Muscle of leg (tissue), 3 donors: ENCODE measurements at regions not wholly inside any gene's neighbourhood (a gene's known extent, or its start where the extent isn't known, plus 50 kb on each side); places are given as distances from the start of the nearest gene placed in this dataset.

Experiments used
- DNase-seq: peaks from one replicate; pipeline ENCODE4 v3.0.0; 2013
- H3K27ac ChIP-seq: one replicate; pipeline ENCODE4 v1.5.1; 2013; ENCODE audit warnings: mild to moderate bottlenecking, low read length, control low read depth
- H3K27me3 ChIP-seq: one replicate; pipeline ENCODE4 v1.6.1; 2013; ENCODE audit warnings: low read length; ENCODE audit not compliant: control insufficient read depth, insufficient read depth
- H3K36me3 ChIP-seq: one replicate; pipeline ENCODE4 v1.6.1; 2013; ENCODE audit warnings: low read length; ENCODE audit not compliant: control insufficient read depth, insufficient read depth
- H3K4me1 ChIP-seq: one replicate; pipeline ENCODE4 v1.6.1; 2013; ENCODE audit warnings: low read length; ENCODE audit not compliant: control insufficient read depth, insufficient read depth
- H3K4me3 ChIP-seq: one replicate; pipeline ENCODE4 v1.5.1; 2013; ENCODE audit warnings: low read length, control low read depth
- H3K9me3 ChIP-seq: replicated peaks from 2 replicates; pipeline ENCODE4 v1.6.1; 2013; ENCODE audit warnings: low read depth, low read length; ENCODE audit not compliant: control insufficient read depth
- WGBS: methylation state at CpG from one replicate; pipeline ENCODE4 v1.1.5; 2013; ENCODE audit warnings: missing lambda C conversion rate; ENCODE audit not compliant: insufficient coverage; 5-methylcytosine and 5-hydroxymethylcytosine counted together

- no peak overlapping the region for H3K27ac ChIP-seq
- no peak overlapping the region for H3K4me3 ChIP-seq
- no CpG with 5 or more reads among the region's 1 CpG for WGBS
- H3K9me3 ChIP-seq = no peaks in the 10 kb centered on the region
- no peaks in the 10 kb centered on the region for H3K36me3 ChIP-seq
- H3K27me3 ChIP-seq = no peaks in the 10 kb centered on the region
- H3K4me1 ChIP-seq = no peaks in the 10 kb centered on the region
- DNase-seq = no peak
Observed at GRCh38 chr3:162019817-162020216, 523.2 kb downstream of the OTOL1 start.

- no peaks in the 10 kb centered on the region for H3K27me3 ChIP-seq
- H3K36me3 ChIP-seq = no peaks in the 10 kb centered on the region
- no peak overlapping the region for H3K27ac ChIP-seq
- no peaks in the 10 kb centered on the region for H3K9me3 ChIP-seq
- H3K4me3 ChIP-seq = no peak overlapping the region
- WGBS = no CpG with 5 or more reads among the region's 4 CpGs
- no peak for DNase-seq
- no peaks in the 10 kb centered on the region for H3K4me1 ChIP-seq
Observed at GRCh38 chr3:162021206-162021605, 524.6 kb downstream of the OTOL1 start.

GRCh38 chr3:162022911-162023310, 526.3 kb downstream of the OTOL1 start:
- DNase-seq = no peak
- Histone ChIP-seq H3K4me1 (no peaks in the 10 kb centered on the region), H3K36me3 (no peaks in the 10 kb centered on the region), H3K9me3 (no peaks in the 10 kb centered on the region), H3K4me3 (no peak overlapping the region), H3K27ac (no peak overlapping the region), H3K27me3 (no peaks in the 10 kb centered on the region)
- 100% methylated on average over 1 of the region's 2 CpGs for WGBS

GRCh38 chr3:162029736-162030135, 533.1 kb downstream of the OTOL1 start:
- peak overlapping the region; percentile 67 for H3K27ac ChIP-seq
- DNase-seq = peak; percentile 97
- H3K36me3 ChIP-seq = no peaks in the 10 kb centered on the region
- no peaks in the 10 kb centered on the region for H3K27me3 ChIP-seq
- no CpG with 5 or more reads among the region's 3 CpGs for WGBS
- H3K4me1 ChIP-seq = no peaks in the 10 kb centered on the region
- no peaks in the 10 kb centered on the region for H3K9me3 ChIP-seq
- H3K4me3 ChIP-seq = no peak overlapping the region

- no peak for DNase-seq
- H3K9me3 ChIP-seq = no peaks in the 10 kb centered on the region
- no peak overlapping the region for H3K27ac ChIP-seq
- no peaks in the 10 kb centered on the region for H3K4me1 ChIP-seq
- H3K27me3 ChIP-seq = no peaks in the 10 kb centered on the region
- no peaks in the 10 kb centered on the region for H3K36me3 ChIP-seq
- H3K4me3 ChIP-seq = no peak overlapping the region
- WGBS = no CpG with 5 or more reads among the region's 2 CpGs
Observed at GRCh38 chr3:162034368-162034767, 537.8 kb downstream of the OTOL1 start.

- WGBS = 44% methylated on average over 1 of the region's 1 CpG
- no peaks in the 10 kb centered on the region for H3K9me3 ChIP-seq
- H3K4me1 ChIP-seq = no peaks in the 10 kb centered on the region
- no peak for DNase-seq
- H3K36me3 ChIP-seq = no peaks in the 10 kb centered on the region
- no peak overlapping the region for H3K4me3 ChIP-seq
- no peak overlapping the region for H3K27ac ChIP-seq
- no peaks in the 10 kb centered on the region for H3K27me3 ChIP-seq
Observed at GRCh38 chr3:162041622-162042021, 545.0 kb downstream of the OTOL1 start.

GRCh38 chr3:162052636-162053035, 556.0 kb downstream of the OTOL1 start:
- Histone ChIP-seq H3K27ac (no peak overlapping the region), H3K4me3 (no peak overlapping the region), H3K9me3 (no peaks in the 10 kb centered on the region), H3K27me3 (no peaks in the 10 kb centered on the region), H3K4me1 (no peaks in the 10 kb centered on the region), H3K36me3 (no peaks in the 10 kb centered on the region)
- no peak for DNase-seq

GRCh38 chr3:162072656-162073164, 576.1 kb downstream of the OTOL1 start:
- no peaks in the 10 kb centered on the region for H3K27me3 ChIP-seq
- no peaks in the 10 kb centered on the region for H3K36me3 ChIP-seq
- no peaks in the 10 kb centered on the region for H3K9me3 ChIP-seq
- H3K4me1 ChIP-seq = no peaks in the 10 kb centered on the region
- no peak overlapping the region for H3K4me3 ChIP-seq
- no peak for DNase-seq
- H3K27ac ChIP-seq = no peak overlapping the region
- no CpG with 5 or more reads among the region's 2 CpGs for WGBS

GRCh38 chr3:162073422-162073975, 576.9 kb downstream of the OTOL1 start:
- Histone ChIP-seq H3K36me3 (no peaks in the 10 kb centered on the region), H3K9me3 (no peaks in the 10 kb centered on the region), H3K4me1 (no peaks in the 10 kb centered on the region), H3K27me3 (no peaks in the 10 kb centered on the region), H3K4me3 (no peak overlapping the region), H3K27ac (no peak overlapping the region)
- WGBS = no CpG with 5 or more reads among the region's 4 CpGs
- no peak for DNase-seq

- no peaks in the 10 kb centered on the region for H3K9me3 ChIP-seq
- no CpG with 5 or more reads among the region's 3 CpGs for WGBS
- H3K4me3 ChIP-seq = no peak overlapping the region
- H3K27me3 ChIP-seq = no peaks in the 10 kb centered on the region
- H3K4me1 ChIP-seq = no peaks in the 10 kb centered on the region
- H3K36me3 ChIP-seq = no peaks in the 10 kb centered on the region
- no peak overlapping the region for H3K27ac ChIP-seq
- no peak for DNase-seq
Observed at GRCh38 chr3:162077108-162077507, 580.5 kb downstream of the OTOL1 start.

GRCh38 chr3:162082516-162082915, 585.9 kb downstream of the OTOL1 start:
- no CpG with 5 or more reads among the region's 5 CpGs for WGBS
- Histone ChIP-seq H3K27ac (no peak overlapping the region), H3K27me3 (no peaks in the 10 kb centered on the region), H3K4me1 (no peaks in the 10 kb centered on the region), H3K4me3 (no peak overlapping the region), H3K9me3 (no peaks in the 10 kb centered on the region), H3K36me3 (no peaks in the 10 kb centered on the region)
- DNase-seq = no peak
